ENCODE measurements at regions not wholly inside any gene's neighbourhood (a gene's known extent, or its start where the extent isn't known, plus 50 kb on each side); places are given as distances from the start of the nearest gene placed in this dataset.

DNA sequence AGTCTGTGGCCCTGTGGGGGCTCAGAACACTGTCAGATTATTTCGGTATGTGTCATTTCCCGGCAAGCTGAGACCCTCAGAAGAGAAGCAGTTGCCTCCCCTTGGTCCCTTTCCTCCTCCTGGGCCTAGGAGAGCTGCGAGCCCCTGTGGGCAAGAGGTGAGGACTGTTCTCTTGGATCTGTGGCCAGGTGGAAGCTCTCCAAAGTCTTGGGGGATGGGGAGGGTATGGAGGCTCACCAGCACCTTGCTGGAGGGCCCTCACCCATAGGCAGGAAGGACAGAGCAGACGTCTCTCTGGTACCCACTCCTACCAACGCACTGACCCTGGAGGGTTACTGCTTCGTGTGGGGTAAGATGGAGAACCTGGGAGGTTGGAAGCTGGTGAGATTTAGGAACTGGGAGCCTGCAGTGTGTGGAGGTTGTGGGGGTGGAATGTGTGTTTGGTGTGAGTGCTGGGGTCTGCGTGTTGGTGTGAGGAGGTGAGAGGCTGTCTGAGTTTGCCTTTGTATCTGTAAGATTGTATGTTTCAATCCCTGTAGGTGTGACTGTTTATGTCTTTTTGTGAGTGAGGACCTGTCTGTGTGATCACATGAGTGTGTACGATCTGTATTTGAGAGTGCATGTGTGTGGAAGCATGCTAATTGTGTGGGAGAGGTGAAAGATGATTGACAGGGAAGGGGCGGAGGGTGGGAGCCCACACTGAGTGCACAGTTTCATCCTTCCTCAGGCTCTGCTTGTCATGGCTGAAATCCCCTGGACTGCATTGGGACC is 52.4 kb upstream of the PSD2 start:
- Histone ChIP-seq H3K9me3 (ENCODE audit: severe bottlenecking) (no peaks in the 10 kb centered on the region), H3K27me3 (ENCODE audit: insufficient read depth, poor library complexity, severe bottlenecking) (peaks cover 18% of the 10 kb centered on the region), H3K4me3 (ENCODE audit: severe bottlenecking) (no peak overlapping the region), H3K4me1 (ENCODE audit: insufficient read depth, poor library complexity, severe bottlenecking) (peaks cover 16% of the 10 kb centered on the region), H3K36me3 (ENCODE audit: low read depth) (no peaks in the 10 kb centered on the region), H3K27ac (ENCODE audit: poor library complexity, severe bottlenecking) (no peak overlapping the region)
- DNase-seq (ENCODE audit: low spot score) (no peak), ATAC-seq (ENCODE audit: low read depth) (no peak)
- TF ChIP-seq, protein P1, sequence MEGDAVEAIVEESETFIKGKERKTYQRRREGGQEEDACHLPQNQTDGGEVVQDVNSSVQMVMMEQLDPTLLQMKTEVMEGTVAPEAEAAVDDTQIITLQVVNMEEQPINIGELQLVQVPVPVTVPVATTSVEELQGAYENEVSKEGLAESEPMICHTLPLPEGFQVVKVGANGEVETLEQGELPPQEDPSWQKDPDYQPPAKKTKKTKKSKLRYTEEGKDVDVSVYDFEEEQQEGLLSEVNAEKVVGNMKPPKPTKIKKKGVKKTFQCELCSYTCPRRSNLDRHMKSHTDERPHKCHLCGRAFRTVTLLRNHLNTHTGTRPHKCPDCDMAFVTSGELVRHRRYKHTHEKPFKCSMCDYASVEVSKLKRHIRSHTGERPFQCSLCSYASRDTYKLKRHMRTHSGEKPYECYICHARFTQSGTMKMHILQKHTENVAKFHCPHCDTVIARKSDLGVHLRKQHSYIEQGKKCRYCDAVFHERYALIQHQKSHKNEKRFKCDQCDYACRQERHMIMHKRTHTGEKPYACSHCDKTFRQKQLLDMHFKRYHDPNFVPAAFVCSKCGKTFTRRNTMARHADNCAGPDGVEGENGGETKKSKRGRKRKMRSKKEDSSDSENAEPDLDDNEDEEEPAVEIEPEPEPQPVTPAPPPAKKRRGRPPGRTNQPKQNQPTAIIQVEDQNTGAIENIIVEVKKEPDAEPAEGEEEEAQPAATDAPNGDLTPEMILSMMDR (IDR thresholded peaks at IDR 0.05; ENCODE audit: poor library complexity, severe bottlenecking): no peak

DNA sequence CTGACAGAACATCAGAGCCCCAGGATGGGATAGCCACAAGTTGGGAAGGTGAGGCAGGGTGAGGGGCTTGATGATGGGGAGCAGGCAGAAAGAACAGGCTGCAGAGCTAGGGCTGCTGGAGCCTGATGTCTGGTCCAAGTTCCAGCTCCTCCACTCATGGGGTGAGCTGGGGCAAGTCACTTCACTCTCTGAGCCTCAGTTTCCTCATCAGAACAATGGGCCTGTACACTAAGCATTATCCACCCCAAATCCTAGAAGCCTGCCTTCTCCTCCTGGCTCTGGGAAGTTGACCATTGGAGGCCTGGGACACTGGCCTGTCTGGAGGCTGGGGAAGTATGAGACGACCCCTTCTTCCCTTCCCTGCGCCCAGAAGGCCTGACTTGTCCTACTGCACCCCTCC is 51.8 kb upstream of the PSD2 start:
- ATAC-seq (ENCODE audit: low read depth): no peak
- H3K9me3 ChIP-seq (ENCODE audit: severe bottlenecking): no peaks in the 10 kb centered on the region
- TF ChIP-seq, protein P1 (IDR thresholded peaks at IDR 0.05; ENCODE audit: poor library complexity, severe bottlenecking): no peak
- no peak overlapping the region for H3K4me3 ChIP-seq (ENCODE audit: severe bottlenecking)
- no peak for DNase-seq (ENCODE audit: low spot score)
- H3K4me1 ChIP-seq (ENCODE audit: insufficient read depth, poor library complexity, severe bottlenecking): peaks cover 14% of the 10 kb centered on the region
- no peak overlapping the region for H3K27ac ChIP-seq (ENCODE audit: poor library complexity, severe bottlenecking)
- H3K27me3 ChIP-seq (ENCODE audit: insufficient read depth, poor library complexity, severe bottlenecking): peaks cover 23% of the 10 kb centered on the region
- H3K36me3 ChIP-seq (ENCODE audit: low read depth): no peaks in the 10 kb centered on the region

DNA sequence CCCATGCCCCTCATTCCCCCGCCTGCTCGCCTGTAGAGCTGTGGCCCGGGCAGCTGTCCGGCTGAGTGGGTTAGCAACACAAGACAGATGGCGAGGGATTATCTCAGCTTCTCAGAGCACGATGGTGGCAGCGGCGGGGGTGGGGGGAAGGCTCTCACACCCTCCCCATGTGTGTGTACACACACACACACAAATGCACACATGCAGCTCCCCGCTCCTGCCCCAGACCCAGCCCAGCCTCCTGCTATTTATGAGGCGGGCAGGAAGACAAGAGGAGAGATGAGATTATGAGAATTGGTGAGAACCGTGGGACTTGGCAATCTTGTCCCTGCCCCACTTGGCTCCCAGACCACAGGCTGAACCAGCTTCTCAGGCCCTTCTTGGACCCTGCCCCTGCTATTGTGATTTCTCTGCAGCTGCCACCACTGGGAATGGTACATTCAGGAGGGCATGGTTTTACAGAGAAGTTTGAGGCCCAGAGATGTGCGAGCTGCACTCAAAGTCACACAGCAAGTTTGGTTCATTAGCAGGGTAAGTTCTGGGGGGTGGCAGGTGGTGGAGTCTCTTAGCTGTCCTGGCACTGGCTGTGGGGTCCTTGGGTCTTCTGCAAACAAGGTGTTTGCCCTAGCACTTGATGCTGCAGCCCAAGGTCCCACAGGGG is 51.0 kb upstream of the PSD2 start:
- TF ChIP-seq, protein P1 (IDR thresholded peaks at IDR 0.05; ENCODE audit: poor library complexity, severe bottlenecking): no peak
- Histone ChIP-seq H3K4me3 (ENCODE audit: severe bottlenecking) (no peak overlapping the region), H3K4me1 (ENCODE audit: insufficient read depth, poor library complexity, severe bottlenecking) (peaks cover 7% of the 10 kb centered on the region), H3K27me3 (ENCODE audit: insufficient read depth, poor library complexity, severe bottlenecking) (peaks cover 23% of the 10 kb centered on the region), H3K36me3 (ENCODE audit: low read depth) (no peaks in the 10 kb centered on the region), H3K27ac (ENCODE audit: poor library complexity, severe bottlenecking) (no peak overlapping the region), H3K9me3 (ENCODE audit: severe bottlenecking) (no peaks in the 10 kb centered on the region)
- DNase-seq (ENCODE audit: low spot score) (no peak), ATAC-seq (ENCODE audit: low read depth) (no peak)

DNA sequence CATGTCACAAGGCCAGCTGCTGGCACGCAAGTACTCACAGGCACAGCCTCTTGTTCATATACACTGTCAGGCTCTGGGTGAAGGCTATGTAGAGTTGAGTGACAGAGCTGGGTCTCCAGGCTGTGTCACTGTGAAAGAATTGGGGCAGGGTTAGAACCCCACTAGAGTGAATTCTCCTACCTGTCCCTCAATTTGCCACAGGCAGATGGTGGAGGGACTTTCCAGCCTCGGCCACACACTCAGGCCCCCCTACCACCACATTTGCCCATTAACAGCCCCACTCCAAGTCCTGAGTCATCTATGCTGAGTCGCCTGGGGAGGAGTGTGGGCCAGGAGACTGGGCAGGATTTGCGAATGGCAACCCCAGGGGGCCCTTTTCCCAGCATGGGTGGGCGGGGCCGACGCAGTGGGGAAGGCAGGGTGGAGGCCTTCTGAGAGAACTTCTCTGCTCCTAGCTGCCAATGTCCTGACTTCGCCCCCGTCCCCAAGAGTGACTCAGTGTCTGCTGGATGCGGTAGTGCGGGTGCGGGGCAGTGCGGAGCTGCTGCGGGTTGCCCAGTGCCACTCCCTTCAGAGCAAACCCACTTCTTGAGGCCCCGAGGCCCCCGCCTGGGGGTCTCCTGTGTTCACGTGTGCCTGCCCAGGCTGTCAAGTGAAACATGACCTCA is 50.3 kb upstream of the PSD2 start:
- Histone ChIP-seq H3K9me3 (ENCODE audit: severe bottlenecking) (no peaks in the 10 kb centered on the region), H3K4me1 (ENCODE audit: insufficient read depth, poor library complexity, severe bottlenecking) (peaks cover 7% of the 10 kb centered on the region), H3K27me3 (ENCODE audit: insufficient read depth, poor library complexity, severe bottlenecking) (peaks cover 23% of the 10 kb centered on the region), H3K4me3 (ENCODE audit: severe bottlenecking) (no peak overlapping the region), H3K36me3 (ENCODE audit: low read depth) (no peaks in the 10 kb centered on the region), H3K27ac (ENCODE audit: poor library complexity, severe bottlenecking) (no peak overlapping the region)
- TF ChIP-seq, protein P1 (IDR thresholded peaks at IDR 0.05; ENCODE audit: poor library complexity, severe bottlenecking): no peak
- ATAC-seq (ENCODE audit: low read depth) (peak; percentile 11; the same call in 1 of the 3 replicates), DNase-seq (ENCODE audit: low spot score) (peak; percentile 68)

Data from RWPE2 (cell line).